GM12878 (cell line): ENCODE measurements at regions not wholly inside any gene's neighbourhood (a gene's known extent, or its start where the extent isn't known, plus 50 kb on each side); places are given as distances from the start of the nearest gene placed in this dataset.

Experiments
- ATAC-seq: fragments of 200-7000 bp; cut with Tn5 transposase; 3 replicates; pipeline ENCODE4 v1.9.1; 2020; ENCODE audit warnings: mild to moderate bottlenecking, moderate library complexity
- BruUV-seq: library from RNA; stranded (reverse); fragments of 400-500 nt; replicated peaks from 2 replicates; lab custom pipeline; 2021; lab: Mats Ljungman, UMichigan
- CTCF ChIA-PET: fragments of 300-600 bp; sonication (Branson Sonifier 250); formaldehyde crosslinking; extraction: SDS; loops from one replicate; lab custom pipeline; 2021; ENCODE audit warnings: inconsistent platforms; lab: Yijun Ruan, JAX
- POLR2A ChIA-PET: fragments of 350-600 bp; formaldehyde crosslinking; extraction: SDS; loops from one replicate; lab custom pipeline; 2021; ENCODE audit warnings: inconsistent platforms; lab: Charles Lee
- RAD21 ChIA-PET: fragments of 300-600 bp; sonication (Branson Sonifier 250); formaldehyde crosslinking; loops from one replicate; lab custom pipeline; 2023; ENCODE audit warnings: antibody characterized with exemption; ENCODE audit not compliant: unreplicated experiment; lab: Charles Lee
- SMC1A ChIA-PET: fragments of 300-600 bp; sonication (Branson Sonifier 250); formaldehyde crosslinking; loops from one replicate; lab custom pipeline; 2023; ENCODE audit not compliant: unreplicated experiment, uncharacterized antibody; lab: Charles Lee
- DNase-seq: peaks from one replicate; pipeline ENCODE4 v3.0.0-alpha.2; 2011; ENCODE audit warnings: low read depth, low spot score
- FAIRE-seq: peaks from 3 replicates; lab custom pipeline; 2011; peaks lifted over from hg19 to GRCh38; lab: Jason Lieb, UNC
- H2AFZ ChIP-seq: 2 replicates; pipeline ENCODE4 v1.6.0; 2011; ENCODE audit warnings: low read depth, low read length, control low read depth; ENCODE audit not compliant: control insufficient read depth
- H3K27ac ChIP-seq: 2 replicates; pipeline ENCODE4 v1.5.1; 2011; ENCODE audit warnings: control low read depth; ENCODE audit not compliant: control insufficient read depth, insufficient read depth
- H3K27me3 ChIP-seq, 2 experiments: replicated peaks in 1 of 2; 2 replicates each; pipeline versions ENCODE4 v1.6.0 to v1.6.1; 2011; ENCODE audit warnings: low read length in 1 of 2; ENCODE audit not compliant: control insufficient read depth in 2 of 2, insufficient read depth in 2 of 2
- H3K36me3 ChIP-seq, 2 experiments: 2 replicates each; pipeline ENCODE4 v1.5.1; 2011; ENCODE audit warnings: low read length in 1 of 2; ENCODE audit not compliant: control insufficient read depth in 2 of 2, insufficient read depth in 2 of 2
- H3K4me1 ChIP-seq: 2 replicates; pipeline ENCODE4 v1.6.1; 2011; ENCODE audit warnings: mild to moderate bottlenecking, low read length, moderate library complexity, mixed read lengths; ENCODE audit not compliant: control insufficient read depth, insufficient read depth
- H3K4me2 ChIP-seq: 2 replicates; pipeline ENCODE4 v1.6.0; 2011; ENCODE audit warnings: control low read depth; ENCODE audit not compliant: control insufficient read depth, insufficient read depth
- H3K4me3 ChIP-seq: fragments of 200-600 bp; sonication (generic); 2 replicates; pipeline ENCODE4 v1.5.1; 2016
- H3K79me2 ChIP-seq: 2 replicates; pipeline ENCODE4 v1.6.0; 2011; ENCODE audit warnings: low read length; ENCODE audit not compliant: control insufficient read depth, insufficient read depth
- H3K9ac ChIP-seq: 2 replicates; pipeline ENCODE4 v1.8.0; 2011; ENCODE audit warnings: low read length, control low read depth, mixed read lengths; ENCODE audit not compliant: control insufficient read depth, insufficient read depth
- H3K9me3 ChIP-seq: replicated peaks from 3 replicates; pipeline ENCODE4 v1.5.1; 2011; ENCODE audit warnings: mild to moderate bottlenecking, low read length; ENCODE audit not compliant: control insufficient read depth, insufficient read depth
- H4K20me1 ChIP-seq: 2 replicates; pipeline ENCODE4 v1.6.0; 2011; ENCODE audit not compliant: control insufficient read depth, insufficient read depth
- GABPA ChIP-seq: IDR thresholded peaks from 2 replicates; pipeline ENCODE4 v1.6.1; 2014; ENCODE audit warnings: antibody characterized with exemption, low read depth, mild to moderate bottlenecking, inconsistent platforms
- GATAD2B ChIP-seq: fragments of 450-650 bp; conservative IDR thresholded peaks from 2 replicates; pipeline ENCODE4 v1.6.1; 2017; ENCODE audit warnings: low read depth, mild to moderate bottlenecking, moderate library complexity
- HDAC6 ChIP-seq: fragments of 200-600 bp; sonication (generic); IDR thresholded peaks from one replicate; pipeline ENCODE4 v1.8.0; 2017; ENCODE audit warnings: antibody characterized with exemption; ENCODE audit not compliant: unreplicated experiment
- IRF4 ChIP-seq: IDR thresholded peaks from 2 replicates; pipeline ENCODE4 v1.6.1; 2011; ENCODE audit warnings: low read depth, low read length
- MTA2 ChIP-seq: fragments of 450-650 bp; IDR thresholded peaks from 2 replicates; pipeline ENCODE4 v1.6.1; 2016; ENCODE audit warnings: low read depth, mild to moderate bottlenecking, moderate library complexity
- NR2C2 ChIP-seq: IDR thresholded peaks from 2 replicates; pipeline ENCODE4 v1.6.1; 2011; ENCODE audit warnings: borderline replicate concordance, low read depth; ENCODE audit not compliant: control insufficient read depth, insufficient read length
- NR2F1 ChIP-seq: fragments of 450-650 bp; conservative IDR thresholded peaks from 2 replicates; pipeline ENCODE4 v1.6.1; 2017; ENCODE audit warnings: mild to moderate bottlenecking
- SMAD1 ChIP-seq: fragments of 450-650 bp; IDR thresholded peaks from 2 replicates; pipeline ENCODE4 v1.6.1; 2018; ENCODE audit warnings: mild to moderate bottlenecking, low read depth; ENCODE audit not compliant: partially characterized antibody
- YY1 ChIP-seq: IDR thresholded peaks from 2 replicates; pipeline ENCODE4 v1.6.1; 2011; ENCODE audit warnings: low read depth, mild to moderate bottlenecking, low read length
- WGBS: methylation state at CpG from one replicate; pipeline ENCODE4 v1.1.6; 2016; ENCODE audit warnings: low lambda C conversion rate; ENCODE audit not compliant: insufficient replicate concordance, insufficient coverage; ENCODE audit errors: missing lambda C conversion rate; 5-methylcytosine and 5-hydroxymethylcytosine counted together
- in situ Hi-C: fragments of 300-500 bp; cut with MboI; formaldehyde crosslinking; loops from 9 replicates; pipeline ENCODE4 v1.14.3; 2018; ENCODE audit warnings: mixed read lengths
- intact Hi-C: fragments of 100-400 bp; cut with micrococcal nuclease; formaldehyde crosslinking; loops from one replicate; pipeline ENCODE4 v1.14.2; 2022; ENCODE audit not compliant: unreplicated experiment
- TF ChIP-seq, protein P1 (sequence below), 3 experiments: IDR thresholded peaks in 2 of 3; conservative IDR thresholded peaks in 1 of 3; 2 replicates each; pipeline ENCODE4 v1.5.1; 2011; ENCODE audit warnings: low read depth in 3 of 3, low read length in 3 of 3, mild to moderate bottlenecking in 3 of 3, control low read depth in 2 of 3, moderate library complexity in 2 of 3, inconsistent platforms in 1 of 3, mixed read lengths in 1 of 3; ENCODE audit not compliant: control insufficient read depth in 2 of 3, insufficient read depth in 1 of 3; ENCODE audit errors: extremely low read depth in 1 of 3
- TF ChIP-seq, protein P2 (sequence below): fragments of 450-650 bp; formaldehyde crosslinking; IDR thresholded peaks from 2 replicates; pipeline ENCODE4 v1.5.0; 2022; ENCODE audit warnings: mild to moderate bottlenecking, missing genetic modification characterization

DNA sequence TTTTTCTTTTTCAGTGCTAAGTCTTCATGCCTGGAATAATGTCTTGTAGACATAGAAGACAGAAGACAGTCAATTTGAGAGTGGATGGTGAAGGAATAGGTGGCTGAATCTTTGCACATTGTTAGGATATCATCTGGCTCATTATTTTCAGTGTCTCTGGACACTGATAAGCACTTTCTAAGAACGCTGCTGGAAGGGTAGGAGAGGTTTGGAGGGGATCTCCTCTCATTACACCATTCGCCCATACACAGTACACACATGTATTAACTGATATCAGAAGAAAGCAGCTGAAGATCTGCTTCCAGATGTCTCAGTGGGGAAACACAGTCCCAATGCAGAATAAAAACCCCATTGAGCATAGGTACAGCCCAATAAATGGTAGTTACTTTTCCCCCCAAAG lies 461.1 kb upstream of the DCN start:
- no peak overlapping the region for H3K27ac ChIP-seq
- H3K4me2 ChIP-seq = no peak overlapping the region
- no peak for ATAC-seq
- WGBS = 15% methylated on average over 2 of the region's 2 CpGs
- TF ChIP-seq, protein P1, sequence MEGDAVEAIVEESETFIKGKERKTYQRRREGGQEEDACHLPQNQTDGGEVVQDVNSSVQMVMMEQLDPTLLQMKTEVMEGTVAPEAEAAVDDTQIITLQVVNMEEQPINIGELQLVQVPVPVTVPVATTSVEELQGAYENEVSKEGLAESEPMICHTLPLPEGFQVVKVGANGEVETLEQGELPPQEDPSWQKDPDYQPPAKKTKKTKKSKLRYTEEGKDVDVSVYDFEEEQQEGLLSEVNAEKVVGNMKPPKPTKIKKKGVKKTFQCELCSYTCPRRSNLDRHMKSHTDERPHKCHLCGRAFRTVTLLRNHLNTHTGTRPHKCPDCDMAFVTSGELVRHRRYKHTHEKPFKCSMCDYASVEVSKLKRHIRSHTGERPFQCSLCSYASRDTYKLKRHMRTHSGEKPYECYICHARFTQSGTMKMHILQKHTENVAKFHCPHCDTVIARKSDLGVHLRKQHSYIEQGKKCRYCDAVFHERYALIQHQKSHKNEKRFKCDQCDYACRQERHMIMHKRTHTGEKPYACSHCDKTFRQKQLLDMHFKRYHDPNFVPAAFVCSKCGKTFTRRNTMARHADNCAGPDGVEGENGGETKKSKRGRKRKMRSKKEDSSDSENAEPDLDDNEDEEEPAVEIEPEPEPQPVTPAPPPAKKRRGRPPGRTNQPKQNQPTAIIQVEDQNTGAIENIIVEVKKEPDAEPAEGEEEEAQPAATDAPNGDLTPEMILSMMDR (IDR thresholded peaks at IDR 0.05 in 2 of 3, conservative IDR thresholded peaks at IDR 0.05 in 1 of 3; ENCODE audit: control insufficient read depth in 2 of 3, extremely low read depth in 1 of 3, insufficient read depth in 1 of 3, low read depth in 3 of 3, low read length in 3 of 3) = no peak
- TF ChIP-seq YY1 (no peak), HDAC6 (no peak), IRF4 (no peak), GABPA (no peak), SMAD1 (no peak), NR2C2 (no peak), NR2F1 (no peak), MTA2 (no peak), GATAD2B (no peak)
- TF ChIP-seq, protein P2, sequence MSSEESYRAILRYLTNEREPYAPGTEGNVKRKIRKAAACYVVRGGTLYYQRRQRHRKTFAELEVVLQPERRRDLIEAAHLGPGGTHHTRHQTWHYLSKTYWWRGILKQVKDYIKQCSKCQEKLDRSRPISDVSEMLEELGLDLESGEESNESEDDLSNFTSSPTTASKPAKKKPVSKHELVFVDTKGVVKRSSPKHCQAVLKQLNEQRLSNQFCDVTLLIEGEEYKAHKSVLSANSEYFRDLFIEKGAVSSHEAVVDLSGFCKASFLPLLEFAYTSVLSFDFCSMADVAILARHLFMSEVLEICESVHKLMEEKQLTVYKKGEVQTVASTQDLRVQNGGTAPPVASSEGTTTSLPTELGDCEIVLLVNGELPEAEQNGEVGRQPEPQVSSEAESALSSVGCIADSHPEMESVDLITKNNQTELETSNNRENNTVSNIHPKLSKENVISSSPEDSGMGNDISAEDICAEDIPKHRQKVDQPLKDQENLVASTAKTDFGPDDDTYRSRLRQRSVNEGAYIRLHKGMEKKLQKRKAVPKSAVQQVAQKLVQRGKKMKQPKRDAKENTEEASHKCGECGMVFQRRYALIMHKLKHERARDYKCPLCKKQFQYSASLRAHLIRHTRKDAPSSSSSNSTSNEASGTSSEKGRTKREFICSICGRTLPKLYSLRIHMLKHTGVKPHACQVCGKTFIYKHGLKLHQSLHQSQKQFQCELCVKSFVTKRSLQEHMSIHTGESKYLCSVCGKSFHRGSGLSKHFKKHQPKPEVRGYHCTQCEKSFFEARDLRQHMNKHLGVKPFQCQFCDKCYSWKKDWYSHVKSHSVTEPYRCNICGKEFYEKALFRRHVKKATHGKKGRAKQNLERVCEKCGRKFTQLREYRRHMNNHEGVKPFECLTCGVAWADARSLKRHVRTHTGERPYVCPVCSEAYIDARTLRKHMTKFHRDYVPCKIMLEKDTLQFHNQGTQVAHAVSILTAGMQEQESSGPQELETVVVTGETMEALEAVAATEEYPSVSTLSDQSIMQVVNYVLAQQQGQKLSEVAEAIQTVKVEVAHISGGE (CRISPR knock-in tag) = no peak
- no peak for DNase-seq
- BruUV-seq = no TSS peak
- ChIA-PET RAD21 (interaction anchor here (0.9 to 1.1 kb wide), 2 partner anchors 29 to 66 kb away, joined by 3 read pairs; no protein-coding TSS in a partner anchor), CTCF (no interaction called here), SMC1A (interaction anchor here (0.5 to 1.7 kb wide), 2 partner anchors 14 to 176 kb away, joined by 3 to 5 read pairs; no protein-coding TSS in a partner anchor), POLR2A (no interaction called here)
- H3K27me3 ChIP-seq = no peaks in the 10 kb centered on the region
- no peaks in the 10 kb centered on the region for H3K79me2 ChIP-seq
- intact Hi-C loops = no loop called here
- H4K20me1 ChIP-seq = no peaks in the 10 kb centered on the region
- no peaks in the 10 kb centered on the region for H3K36me3 ChIP-seq
- in situ Hi-C loops = no loop called here
- FAIRE-seq = no peak
- H3K9ac ChIP-seq = no peak overlapping the region
- no peaks in the 10 kb centered on the region for H3K4me1 ChIP-seq
- no peak overlapping the region for H3K4me3 ChIP-seq
- H3K9me3 ChIP-seq = no peaks in the 10 kb centered on the region
- no peak overlapping the region for H2AFZ ChIP-seq
